Coronary artery (tissue), 2 donors: ENCODE measurements at regions not wholly inside any gene's neighbourhood (a gene's known extent, or its start where the extent isn't known, plus 50 kb on each side); places are given as distances from the start of the nearest gene placed in this dataset.

Experiments used
- DNase-seq: peaks from one replicate; pipeline ENCODE4 v3.0.0-alpha.2; 2017; ENCODE audit warnings: low spot score
- H3K27ac ChIP-seq, 2 donors: fragments of 200-600 bp; sonication (generic); one replicate each; pipeline ENCODE4 v1.5.1; 2016 to 2019
- H3K4me3 ChIP-seq: fragments of 200-600 bp; sonication (generic); 2 replicates; pipeline ENCODE4 v1.5.1; 2016; ENCODE audit warnings: mild to moderate bottlenecking, moderate library complexity
- CTCF ChIP-seq: fragments of 200-600 bp; sonication (generic); IDR thresholded peaks from one replicate; pipeline ENCODE4 v1.5.1; 2019; ENCODE audit warnings: antibody characterized with exemption

- Histone ChIP-seq H3K27ac (no peak overlapping the region), H3K4me3 (no peak overlapping the region)
- DNase-seq = no peak
- TF ChIP-seq CTCF = no peak
Measured at GRCh38 chr4:186838295-186838694, 114.6 kb upstream of the FAT1 start.

- Histone ChIP-seq H3K4me3 (peak overlapping the region; percentile 53), H3K27ac (peak overlapping the region; percentile 35 to 85)
- no peak for TF ChIP-seq CTCF
- no peak for DNase-seq
Measured at GRCh38 chr4:186839122-186840037, 115.7 kb upstream of the FAT1 start.

- Histone ChIP-seq H3K27ac (peak overlapping the region; percentile 35 to 85), H3K4me3 (peak overlapping the region; percentile 53)
- no peak for TF ChIP-seq CTCF
- DNase-seq = no peak
Measured at GRCh38 chr4:186840222-186840701, 116.6 kb upstream of the FAT1 start.

- H3K4me3 ChIP-seq = peak overlapping the region; percentile 53
- no peak for TF ChIP-seq CTCF
- DNase-seq = no peak
- H3K27ac ChIP-seq = peak overlapping the region in 1 of 2 donors; percentile 85
Measured at GRCh38 chr4:186840771-186841301, 117.2 kb upstream of the FAT1 start.

GRCh38 chr4:186844059-186844681 is 120.5 kb upstream of the FAT1 start:
- peak overlapping the region; percentile 43 for H3K4me3 ChIP-seq
- no peak for TF ChIP-seq CTCF
- no peak for DNase-seq
- peak overlapping the region; percentile 56 to 88 for H3K27ac ChIP-seq

GRCh38 chr4:186845137-186845842 is 121.6 kb upstream of the FAT1 start:
- H3K4me3 ChIP-seq = peak overlapping the region; percentile 7
- H3K27ac ChIP-seq = peak overlapping the region; percentile 56 to 88
- TF ChIP-seq CTCF = no peak
- DNase-seq = no peak
